GM18499 (cell line): ENCODE measurements at regions not wholly inside any gene's neighbourhood (a gene's known extent, or its start where the extent isn't known, plus 50 kb on each side); places are given as distances from the start of the nearest gene placed in this dataset.
"Not testable (repeated sequence)": the region's sequence is repeated elsewhere in the genome, so short reads cannot be mapped to it uniquely, and the experiment has no call there.

Experiments
- ATAC-seq: cut with Tn5 transposase; IDR thresholded peaks from one replicate; pipeline ENCODE4 v1.9.1; 2021; ENCODE audit warnings: moderate number of reproducible peaks; ENCODE audit not compliant: insufficient read depth, unreplicated experiment

DNA sequence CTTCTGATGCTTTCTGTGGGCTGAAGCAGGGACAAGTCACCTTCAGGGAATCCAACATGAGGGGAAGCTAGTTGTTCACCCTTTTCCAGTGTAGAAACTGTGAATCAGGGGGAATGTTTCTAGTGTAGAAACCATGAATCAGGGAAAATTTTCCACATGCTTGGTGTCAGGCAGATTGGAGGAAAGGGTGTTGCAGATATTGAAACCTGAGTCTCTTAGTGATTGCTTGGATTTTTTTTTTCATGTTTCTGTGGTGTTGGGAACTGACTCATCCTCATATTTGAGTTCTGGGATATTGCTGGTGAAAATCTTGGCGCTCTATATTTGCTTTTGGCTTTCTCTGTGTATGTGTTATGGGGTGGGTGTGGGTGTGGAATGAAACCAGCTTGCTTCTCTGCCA lies 144.5 kb upstream of the FBXO33 start:
- ATAC-seq: no peak

DNA sequence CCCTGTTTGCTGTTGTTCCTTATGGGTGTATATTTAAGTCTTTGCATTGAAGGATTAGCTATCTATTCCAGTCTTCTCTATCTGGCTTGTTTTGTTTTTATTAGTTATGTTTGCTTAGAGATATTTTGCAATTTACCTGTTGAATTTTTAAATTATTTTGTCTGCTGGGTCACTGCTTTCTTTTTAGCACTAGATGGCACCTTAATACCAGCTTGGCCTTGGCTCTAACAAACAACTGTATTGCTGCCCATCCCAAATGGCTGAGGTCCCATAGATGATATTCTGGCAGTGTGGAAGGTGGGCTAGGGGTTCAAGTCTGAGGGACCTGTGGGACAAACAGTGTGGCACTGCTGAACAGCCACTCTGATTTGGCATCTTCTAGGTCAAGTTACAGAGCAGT lies 144.0 kb upstream of the FBXO33 start:
- no peak for ATAC-seq

DNA sequence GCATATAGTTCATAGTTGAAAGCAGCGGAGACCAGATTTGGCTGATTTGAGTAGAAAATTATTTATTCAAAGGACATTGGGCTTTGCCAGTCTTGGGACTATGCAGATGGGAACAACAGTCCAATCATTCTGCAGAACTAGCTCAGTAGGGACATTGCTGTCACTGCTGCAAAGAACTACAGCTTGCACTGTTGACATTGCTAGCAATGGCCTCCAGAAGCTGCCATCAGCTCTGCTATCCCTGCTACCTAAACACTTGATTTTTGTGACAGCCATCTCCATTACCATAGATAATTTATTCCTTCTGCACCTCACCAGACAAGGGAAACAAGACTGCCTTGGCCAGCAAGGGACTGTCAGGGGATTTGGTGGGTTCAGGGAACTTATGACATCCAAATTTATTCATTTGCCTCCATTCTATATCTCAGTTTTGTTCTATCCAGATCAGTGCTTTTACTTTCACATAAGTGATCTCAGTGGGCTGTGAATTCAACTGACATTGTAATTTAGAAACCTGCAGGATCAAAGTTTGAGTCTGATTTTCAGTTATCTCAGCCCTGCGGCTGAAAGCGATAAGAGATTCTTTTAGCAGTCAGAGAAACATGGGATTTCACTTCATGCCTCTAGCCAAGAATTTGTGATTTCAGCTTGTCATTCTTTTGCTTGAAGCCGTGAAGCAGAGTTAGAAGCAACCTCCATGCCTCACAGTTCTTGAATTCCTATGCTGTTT lies 136.7 kb upstream of the FBXO33 start:
- no peak for ATAC-seq

DNA sequence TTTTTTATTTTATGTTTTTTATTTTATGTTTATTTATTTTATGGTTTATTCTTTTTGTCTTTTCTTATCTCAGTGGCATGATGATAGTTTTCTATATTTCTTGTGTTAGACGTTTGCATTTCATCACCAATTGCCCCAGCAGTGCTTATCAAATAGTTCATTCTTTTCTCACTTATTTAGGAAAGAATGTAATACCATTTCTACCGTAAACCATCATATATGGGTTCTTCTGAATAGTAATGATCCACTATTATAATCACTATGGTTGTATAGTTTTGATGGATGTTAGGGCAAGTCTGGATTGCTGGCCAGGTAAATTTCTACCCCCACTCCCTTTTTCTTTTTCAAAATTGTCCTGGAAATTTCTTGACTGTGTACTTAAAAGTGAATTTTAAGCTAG lies 134.6 kb upstream of the FBXO33 start:
- ATAC-seq: no peak

DNA sequence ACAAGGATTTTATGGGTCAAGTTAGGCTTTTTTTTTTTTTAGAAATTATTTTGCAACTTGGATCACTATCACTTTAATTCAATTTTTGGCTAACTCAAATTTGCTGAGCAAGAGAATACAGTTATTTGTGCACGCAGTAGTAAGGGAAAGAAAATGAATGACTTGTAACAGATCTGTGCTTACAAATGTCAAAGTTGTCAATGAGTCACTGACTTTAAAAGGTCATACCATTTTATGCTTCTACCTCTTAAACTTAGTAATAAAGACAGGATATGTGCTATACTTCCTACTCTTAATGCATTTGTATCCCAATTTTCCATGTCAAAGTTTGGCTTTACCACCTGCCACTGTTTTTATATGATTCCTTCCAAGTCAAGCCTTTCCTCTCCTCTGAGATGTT lies 131.1 kb upstream of the FBXO33 start:
- no peak for ATAC-seq

DNA sequence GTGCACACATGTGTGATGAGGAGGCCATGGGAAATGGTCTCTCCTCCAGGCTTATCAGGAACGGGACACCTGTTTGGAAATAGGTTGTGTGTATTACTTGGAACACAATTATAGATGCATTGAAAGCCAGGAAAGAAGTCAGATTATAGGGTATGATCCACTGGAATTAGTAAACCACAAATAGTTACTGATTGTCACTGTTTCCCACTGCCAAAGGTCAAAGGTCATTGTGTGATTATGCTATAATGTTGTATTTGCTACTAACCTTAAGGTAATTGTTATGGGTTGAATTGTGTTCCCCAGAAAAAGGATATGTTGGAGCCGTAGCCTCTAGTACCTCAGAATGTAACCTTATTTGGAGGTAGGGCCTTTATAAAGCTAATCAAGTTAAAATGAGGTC lies 129.9 kb upstream of the FBXO33 start:
- no peak for ATAC-seq

DNA sequence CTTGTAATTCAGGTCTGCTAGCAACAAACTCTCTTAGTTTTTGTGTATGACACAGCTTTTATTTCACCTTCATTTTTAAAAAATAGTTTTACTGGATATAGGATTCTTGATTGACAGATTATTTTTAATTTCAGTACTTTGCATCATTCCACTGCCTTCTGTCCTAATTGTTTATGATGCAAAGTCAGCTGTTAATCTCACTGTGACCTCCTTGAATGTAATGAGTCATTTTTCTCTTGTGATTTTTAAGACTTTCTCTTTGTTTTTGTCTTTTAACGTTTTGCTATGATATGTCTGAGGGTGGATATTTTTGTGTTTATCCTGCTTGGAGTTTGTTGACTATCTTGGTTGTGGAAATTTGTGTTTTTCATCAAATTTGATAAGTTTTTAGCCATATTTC lies 126.3 kb upstream of the FBXO33 start:
- ATAC-seq: no peak

DNA sequence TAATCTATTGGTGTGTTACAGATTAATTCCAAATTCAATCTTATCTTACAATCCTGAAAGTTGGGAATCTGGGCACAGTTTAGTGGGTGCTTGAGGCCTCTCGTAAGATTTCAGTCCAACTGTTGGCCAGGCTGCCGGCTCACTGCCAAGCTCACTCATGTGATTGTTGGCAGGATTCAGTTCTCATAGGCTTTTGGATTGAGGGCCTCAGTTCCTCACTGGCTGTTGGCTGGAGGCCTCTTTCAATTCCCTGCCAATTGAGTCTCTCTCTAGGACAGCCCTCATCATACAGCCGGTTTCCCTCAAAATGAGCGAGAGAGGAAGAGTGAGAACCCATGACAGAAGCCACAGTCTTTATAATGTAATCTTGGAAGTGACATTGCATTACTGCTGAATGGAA lies 123.5 kb upstream of the FBXO33 start:
- no peak for ATAC-seq

DNA sequence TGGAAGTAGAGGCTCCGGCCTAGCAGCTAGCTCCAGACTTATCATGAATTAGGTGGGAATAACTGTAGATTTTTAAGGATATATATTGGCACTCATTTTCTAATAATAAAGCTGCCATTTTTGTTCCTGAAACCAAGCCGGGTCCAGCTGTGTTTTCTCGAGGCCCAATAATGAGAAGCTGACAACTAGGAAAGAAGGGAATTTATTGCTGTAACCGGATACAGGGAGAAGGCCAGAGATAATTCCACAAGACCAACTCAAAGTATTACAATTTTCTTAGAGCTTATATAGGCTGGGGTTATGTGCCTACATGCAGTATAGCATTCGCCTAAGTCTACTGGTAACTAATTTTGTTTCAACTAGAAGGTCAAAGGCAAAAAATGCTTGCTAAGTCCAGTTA lies 122.3 kb upstream of the FBXO33 start:
- no peak for ATAC-seq

DNA sequence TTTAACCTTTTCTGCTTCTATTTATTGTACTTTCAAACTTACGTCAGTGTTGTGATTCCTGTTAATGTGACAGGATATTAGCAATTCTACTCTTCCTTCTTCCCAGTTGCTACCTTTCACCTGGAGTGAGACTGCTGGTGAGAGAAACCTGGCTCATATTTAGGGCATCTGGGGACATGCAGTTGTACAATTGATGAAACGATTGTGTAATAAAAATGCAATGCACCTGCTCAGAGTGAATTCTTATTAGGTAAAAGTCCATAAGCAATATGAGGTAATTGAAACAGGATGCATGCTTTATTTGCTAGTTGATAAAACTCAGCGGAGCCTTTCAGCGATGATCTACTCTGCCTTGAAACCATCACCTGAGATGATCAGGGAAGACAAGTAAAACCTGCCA lies 116.1 kb upstream of the FBXO33 start:
- no peak for ATAC-seq

DNA sequence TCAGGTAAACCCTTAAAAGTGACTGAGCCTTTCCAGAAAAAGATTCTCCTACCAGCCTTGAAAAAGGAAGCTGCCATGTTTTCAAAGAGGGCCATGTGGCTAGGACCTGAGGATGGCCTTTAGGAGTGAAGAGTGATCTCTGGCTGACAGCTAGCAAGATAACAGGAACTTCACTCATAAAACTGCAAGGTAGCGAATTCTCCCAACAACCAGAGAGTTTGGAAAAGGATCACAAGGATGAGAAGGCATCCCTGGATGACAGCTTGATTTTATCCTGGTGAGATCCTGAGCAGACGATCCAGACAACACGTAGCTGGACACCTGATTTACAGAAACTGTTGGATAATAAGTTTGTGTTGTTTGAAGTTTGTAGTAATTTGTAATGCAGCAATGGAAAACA lies 115.6 kb upstream of the FBXO33 start:
- ATAC-seq: no peak

DNA sequence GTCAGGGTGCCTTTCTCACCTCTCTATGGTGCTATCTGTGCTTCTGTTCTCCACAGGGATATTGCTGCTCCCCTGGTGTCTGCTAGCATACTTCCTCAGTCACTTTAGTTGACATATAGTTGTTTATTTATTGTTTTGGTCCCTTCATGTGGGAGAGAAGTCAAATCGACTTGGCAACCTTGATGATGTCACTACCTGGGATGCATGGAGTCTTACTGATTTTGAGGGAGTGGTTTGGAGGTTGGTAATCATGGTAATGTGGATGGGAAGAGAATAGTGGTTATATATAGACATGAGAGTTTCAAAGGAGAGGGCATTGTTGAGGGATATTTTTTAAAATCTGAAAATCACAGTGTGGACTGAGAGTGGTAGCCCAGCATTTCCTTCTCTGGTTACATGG lies 73.6 kb upstream of the FBXO33 start:
- no peak for ATAC-seq

DNA sequence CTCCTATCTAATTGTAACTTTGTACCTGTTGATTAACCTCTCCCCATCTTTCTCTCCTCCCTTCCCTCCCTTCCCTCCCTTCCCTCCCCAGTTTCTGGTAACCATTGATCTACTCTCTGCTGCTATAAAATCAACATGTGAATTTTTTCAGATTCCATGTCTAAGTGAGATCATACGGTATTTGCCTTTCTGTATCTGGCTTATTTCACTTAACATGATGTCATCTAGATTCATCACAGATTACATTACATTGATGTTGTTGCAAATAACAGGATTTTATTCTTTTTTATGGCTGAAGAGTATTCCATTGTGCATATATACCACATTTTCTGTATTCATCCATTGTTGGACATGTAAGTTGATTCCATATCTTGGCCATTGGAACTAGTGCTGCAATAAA lies 68.0 kb upstream of the FBXO33 start:
- ATAC-seq: no peak

DNA sequence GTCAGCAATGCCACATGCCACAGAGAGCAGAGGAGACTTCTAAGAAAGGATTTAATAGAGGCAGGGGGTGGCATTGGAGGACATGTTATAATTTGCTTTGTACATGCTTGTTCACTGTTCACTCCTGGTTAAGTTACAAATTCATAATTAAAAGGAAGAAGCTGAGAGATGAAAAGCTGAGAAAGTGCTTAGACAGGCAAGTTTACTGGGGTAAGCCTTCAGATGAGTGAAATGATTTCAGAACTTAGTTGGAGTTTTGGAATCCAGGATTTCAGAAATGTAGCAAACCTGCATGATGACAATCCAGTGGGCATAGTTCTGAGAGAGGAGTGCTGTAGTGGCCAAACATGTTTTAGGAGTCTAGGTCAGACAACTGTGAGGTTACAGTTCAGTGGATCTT lies 67.3 kb upstream of the FBXO33 start:
- no peak for ATAC-seq

DNA sequence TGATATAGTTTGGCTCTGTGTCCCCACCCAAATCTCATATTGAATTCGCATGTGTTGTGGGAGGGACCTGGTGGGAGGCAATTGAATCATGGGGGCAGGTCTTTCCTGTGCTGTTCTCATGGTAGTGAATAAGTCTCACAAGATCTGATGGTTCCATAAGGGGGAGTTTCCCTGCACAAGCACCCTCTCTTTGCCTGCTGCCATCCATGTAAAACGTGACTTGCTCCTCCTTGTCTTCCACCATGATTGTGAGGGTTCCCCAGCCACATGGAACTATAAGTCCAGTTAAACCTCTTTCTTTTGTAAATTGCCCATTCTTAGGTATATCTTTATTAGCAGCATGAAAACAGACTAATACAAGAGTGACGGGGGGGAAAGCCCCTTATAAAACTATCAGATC lies 65.4 kb upstream of the FBXO33 start:
- not testable (repeated sequence) for ATAC-seq

DNA sequence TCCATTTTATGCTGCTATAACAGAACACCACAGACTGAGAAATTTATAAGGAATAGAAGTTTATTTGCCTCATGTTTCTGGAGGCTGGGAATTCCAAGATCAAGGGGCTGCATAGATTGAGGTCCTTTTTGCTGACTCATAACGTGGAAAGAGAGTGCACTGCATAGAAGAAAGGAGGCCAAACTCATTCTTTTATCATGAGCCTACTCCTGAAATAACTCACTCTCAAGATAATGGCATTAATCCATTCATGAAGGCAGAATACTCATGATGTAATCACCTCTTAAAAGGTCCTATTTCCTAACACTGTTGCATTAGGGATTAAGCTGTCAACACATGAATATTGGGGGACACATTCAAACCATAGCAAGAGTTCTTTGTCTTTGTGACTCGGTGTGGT lies 60.0 kb upstream of the FBXO33 start:
- no peak for ATAC-seq

DNA sequence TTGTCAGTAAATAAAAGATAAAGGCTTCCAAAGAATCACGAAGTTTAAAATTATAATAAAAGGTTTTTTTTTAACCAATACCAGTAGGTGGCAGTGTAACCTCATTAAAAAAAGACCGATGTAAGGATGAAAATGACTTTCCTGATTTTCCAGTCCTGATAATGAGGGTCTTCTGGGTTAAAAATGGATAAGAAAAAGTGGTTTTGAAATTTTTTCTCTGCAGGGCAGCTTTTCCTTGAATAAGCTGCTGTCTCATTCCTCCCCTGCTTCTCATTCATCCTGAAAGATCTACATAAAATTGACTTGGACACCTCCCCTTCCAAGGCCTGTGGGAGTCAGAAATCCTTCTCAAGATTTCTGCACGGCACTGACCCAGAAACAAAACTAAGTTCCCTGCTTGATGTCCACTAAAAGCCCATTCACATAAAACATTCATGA lies 58.9 kb upstream of the FBXO33 start:
- no peak for ATAC-seq

DNA sequence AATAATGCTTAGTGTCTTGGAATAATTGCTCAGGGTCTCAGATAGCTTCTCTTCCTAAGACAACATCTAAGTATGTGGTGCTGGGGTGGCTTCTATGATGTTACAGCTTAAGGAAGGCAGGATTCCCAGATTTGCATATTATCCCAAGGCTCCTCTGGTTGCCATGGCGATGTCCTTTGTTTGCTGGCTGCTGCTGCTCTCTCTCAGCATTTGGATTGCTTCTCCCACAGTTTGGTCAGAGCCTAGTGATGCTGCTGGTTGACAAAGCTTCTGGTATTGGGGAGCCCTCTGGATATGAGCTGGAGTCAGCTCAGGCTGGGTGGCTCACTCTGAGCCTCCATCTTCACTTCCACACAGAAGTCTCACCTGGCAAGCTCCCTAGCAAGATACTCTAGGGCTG lies 56.4 kb upstream of the FBXO33 start:
- no peak for ATAC-seq

DNA sequence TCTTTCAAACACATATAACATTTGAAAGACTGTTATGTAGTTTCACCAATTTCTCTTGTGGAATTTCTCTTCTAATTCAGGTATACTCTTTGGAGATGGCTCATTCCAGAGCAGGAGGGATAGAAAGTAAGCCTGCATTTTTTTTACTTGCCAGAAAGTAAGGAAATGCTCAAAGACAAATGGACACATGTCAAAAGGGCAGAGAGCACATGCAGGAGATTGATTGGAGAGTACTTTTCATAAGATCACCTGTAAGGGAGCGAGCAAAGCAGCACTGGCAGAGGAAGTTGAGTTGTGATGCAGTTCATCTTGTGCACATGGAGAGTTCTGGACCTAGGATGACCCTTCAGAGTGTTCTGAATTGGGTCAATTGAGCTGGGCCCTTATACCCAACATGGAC lies 51.4 kb upstream of the FBXO33 start:
- no peak for ATAC-seq
